ENCODE measurements at regions not wholly inside any gene's neighbourhood (a gene's known extent, or its start where the extent isn't known, plus 50 kb on each side); places are given as distances from the start of the nearest gene placed in this dataset.
"Not testable (repeated sequence)": the region's sequence is repeated elsewhere in the genome, so short reads cannot be mapped to it uniquely, and the experiment has no call there.

GRCh38 chr15:20261321-20262280, 280.0 kb downstream of the GOLGA6L6 start:
- H3K27me3 ChIP-seq (replicated peaks in 1 of 7); H3K36me3 ChIP-seq; DNase-seq; H3K27ac ChIP-seq; H3K4me3 ChIP-seq; intact Hi-C loops (cut with DNase I; ENCODE audit: low total_unique reads); H3K4me1 ChIP-seq: not testable (repeated sequence)
- 71 to 83% (median 78%) methylated on average over 16 of the region's 16 CpGs for WGBS, 5 donors
- peaks cover 0 to 12% (median 0%) of the 10 kb centered on the region in 8 donors for H3K9me3 ChIP-seq

GRCh38 chr15:20260650-20261049, 280.9 kb downstream of the GOLGA6L6 start:
- peaks cover 0 to 12% (median 0%) of the 10 kb centered on the region in 8 donors for H3K9me3 ChIP-seq
- WGBS, 5 donors, result 69 to 81% (median 78%) methylated on average over 7 of the region's 7 CpGs
- DNase-seq; H3K36me3 ChIP-seq; H3K27me3 ChIP-seq (replicated peaks in 1 of 7); H3K4me3 ChIP-seq; H3K4me1 ChIP-seq; H3K27ac ChIP-seq; intact Hi-C loops (cut with DNase I; ENCODE audit: low total_unique reads): not testable (repeated sequence)

GRCh38 chr15:20259559-20260190, 281.9 kb downstream of the GOLGA6L6 start:
- H3K27ac ChIP-seq; H3K4me3 ChIP-seq; H3K36me3 ChIP-seq; DNase-seq; H3K4me1 ChIP-seq; H3K27me3 ChIP-seq (replicated peaks in 1 of 7); intact Hi-C loops (cut with DNase I; ENCODE audit: low total_unique reads): not testable (repeated sequence)
- H3K9me3 ChIP-seq, result peaks cover 0 to 12% (median 0%) of the 10 kb centered on the region in 8 donors
- WGBS, 5 donors, result 81 to 87% (median 82%) methylated on average over 9 of the region's 9 CpGs

- intact Hi-C loops (cut with DNase I; ENCODE audit: low total_unique reads), result not testable (repeated sequence)
- 88 to 93% (median 92%) methylated on average over 7 of the region's 7 CpGs for WGBS, 5 donors
Observed at GRCh38 chr15:20256394-20256793, 285.2 kb downstream of the GOLGA6L6 start.

GRCh38 chr15:20255641-20256040, 286.0 kb downstream of the GOLGA6L6 start:
- H3K4me3 ChIP-seq; intact Hi-C loops (cut with DNase I; ENCODE audit: low total_unique reads); H3K36me3 ChIP-seq; H3K4me1 ChIP-seq; DNase-seq; H3K27me3 ChIP-seq (replicated peaks in 1 of 7); H3K27ac ChIP-seq: not testable (repeated sequence)
- WGBS, 5 donors, result 67 to 77% (median 74%) methylated on average over 9 of the region's 9 CpGs
- H3K9me3 ChIP-seq, result peaks cover 0 to 12% (median 0%) of the 10 kb centered on the region in 8 donors

More at GRCh38 chr15:20256394-20256793, 285.2 kb downstream of the GOLGA6L6 start:
- H3K9me3 ChIP-seq, result peaks cover 0 to 12% (median 0%) of the 10 kb centered on the region in 8 donors
- not testable (repeated sequence) for DNase-seq; H3K4me3 ChIP-seq; H3K4me1 ChIP-seq; H3K27ac ChIP-seq; H3K27me3 ChIP-seq (replicated peaks in 1 of 7); H3K36me3 ChIP-seq

- peaks cover 0 to 10% (median 0%) of the 10 kb centered on the region in 8 donors for H3K9me3 ChIP-seq
- intact Hi-C loops (cut with DNase I; ENCODE audit: low total_unique reads); H3K27me3 ChIP-seq (replicated peaks in 1 of 7); H3K36me3 ChIP-seq; H3K4me3 ChIP-seq; H3K27ac ChIP-seq; H3K4me1 ChIP-seq; DNase-seq: not testable (repeated sequence)
- 34 to 52% (median 43%) methylated on average over 2 of the region's 2 CpGs for WGBS, 5 donors
Observed at GRCh38 chr15:20253047-20253615, 288.5 kb downstream of the GOLGA6L6 start.

GRCh38 chr15:20252040-20252439, 289.6 kb downstream of the GOLGA6L6 start:
- H3K27me3 ChIP-seq (replicated peaks in 1 of 7); H3K36me3 ChIP-seq; DNase-seq; intact Hi-C loops (cut with DNase I; ENCODE audit: low total_unique reads); H3K4me1 ChIP-seq; H3K9me3 ChIP-seq; H3K27ac ChIP-seq; H3K4me3 ChIP-seq: not testable (repeated sequence)
- WGBS, 5 donors, result 75 to 84% (median 80%) methylated on average over 7 of the region's 7 CpGs

GRCh38 chr15:20251214-20252005, 290.2 kb downstream of the GOLGA6L6 start:
- H3K36me3 ChIP-seq; DNase-seq; H3K4me3 ChIP-seq; intact Hi-C loops (cut with DNase I; ENCODE audit: low total_unique reads); H3K4me1 ChIP-seq; H3K27ac ChIP-seq; H3K9me3 ChIP-seq; H3K27me3 ChIP-seq (replicated peaks in 1 of 7): not testable (repeated sequence)
- 68 to 88% (median 80%) methylated on average over 5 to 13 of the region's 13 CpGs for WGBS, 5 donors

GRCh38 chr15:20250206-20250605, 291.4 kb downstream of the GOLGA6L6 start:
- intact Hi-C loops (cut with DNase I; ENCODE audit: low total_unique reads); H3K4me3 ChIP-seq; H3K4me1 ChIP-seq; H3K27me3 ChIP-seq (replicated peaks in 1 of 7); DNase-seq; H3K36me3 ChIP-seq; H3K27ac ChIP-seq; H3K9me3 ChIP-seq: not testable (repeated sequence)
- WGBS, 5 donors, result 48 to 68% (median 53%) methylated on average over 3 of the region's 3 CpGs

- H3K4me1 ChIP-seq; H3K27me3 ChIP-seq (replicated peaks in 1 of 7); H3K9me3 ChIP-seq; H3K36me3 ChIP-seq; H3K27ac ChIP-seq; H3K4me3 ChIP-seq; DNase-seq; intact Hi-C loops (cut with DNase I; ENCODE audit: low total_unique reads): not testable (repeated sequence)
- 65 to 73% (median 69%) methylated on average over 2 of the region's 2 CpGs for WGBS, 5 donors
Observed at GRCh38 chr15:20249677-20249970, 292.0 kb downstream of the GOLGA6L6 start.
